Activated naive CD8-positive, alpha-beta T cell treated with anti-CD3 and anti-CD28 coated beads for 36 hours (primary cell): ENCODE measurements at regions not wholly inside any gene's neighbourhood (a gene's known extent, or its start where the extent isn't known, plus 50 kb on each side); places are given as distances from the start of the nearest gene placed in this dataset.
"Not testable (repeated sequence)": the region's sequence is repeated elsewhere in the genome, so short reads cannot be mapped to it uniquely, and the experiment has no call there.

Experiments
- DNase-seq: peaks from one replicate; pipeline ENCODE4 v3.0.0; 2021
- H3K27ac Mint-ChIP-seq: one replicate; pipeline ENCODE4 v1.8.0; 2022; ENCODE audit warnings: mild to moderate bottlenecking, moderate library complexity, mixed read lengths
- H3K27me3 Mint-ChIP-seq: one replicate; pipeline ENCODE4 v1.8.0; 2022; ENCODE audit warnings: mild to moderate bottlenecking, mixed read lengths
- H3K36me3 Mint-ChIP-seq: one replicate; pipeline ENCODE4 v1.8.0; 2021; ENCODE audit warnings: mild to moderate bottlenecking, mixed read lengths
- H3K4me1 Mint-ChIP-seq: one replicate; pipeline ENCODE4 v1.8.0; 2021; ENCODE audit warnings: mixed read lengths
- H3K4me3 Mint-ChIP-seq: one replicate; pipeline ENCODE4 v1.8.0; 2022; ENCODE audit warnings: mild to moderate bottlenecking, moderate library complexity, mixed read lengths
- H3K9me3 Mint-ChIP-seq: one replicate; pipeline ENCODE4 v1.8.0; 2022; ENCODE audit warnings: mixed read lengths

DNA sequence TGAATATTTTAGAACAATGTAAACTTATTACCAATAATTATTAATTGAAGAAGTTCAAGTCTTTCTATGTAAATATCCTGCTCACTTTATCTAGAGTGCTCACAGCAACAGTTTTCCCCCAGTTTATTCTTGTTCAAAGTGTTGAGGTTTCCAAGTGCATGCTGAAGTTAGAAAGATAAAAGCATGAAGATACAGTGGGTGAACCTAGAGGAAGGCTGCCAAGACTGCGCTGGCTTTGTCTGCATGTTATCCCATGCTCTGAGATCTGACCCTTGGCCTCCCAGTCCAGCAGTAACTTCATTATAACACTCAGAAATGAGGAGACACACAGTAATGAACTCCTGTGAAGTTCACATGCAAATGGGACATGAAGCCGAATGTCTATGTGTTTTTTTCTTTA, 76.0 kb upstream of the PIP5K1B start:
- Mint-ChIP-seq H3K4me1 (no peaks in the 10 kb centered on the region), H3K27ac (no peak overlapping the region), H3K27me3 (peaks cover 10% of the 10 kb centered on the region), H3K36me3 (no peaks in the 10 kb centered on the region), H3K4me3 (no peak overlapping the region), H3K9me3 (no peaks in the 10 kb centered on the region)
- DNase-seq, result no peak

DNA sequence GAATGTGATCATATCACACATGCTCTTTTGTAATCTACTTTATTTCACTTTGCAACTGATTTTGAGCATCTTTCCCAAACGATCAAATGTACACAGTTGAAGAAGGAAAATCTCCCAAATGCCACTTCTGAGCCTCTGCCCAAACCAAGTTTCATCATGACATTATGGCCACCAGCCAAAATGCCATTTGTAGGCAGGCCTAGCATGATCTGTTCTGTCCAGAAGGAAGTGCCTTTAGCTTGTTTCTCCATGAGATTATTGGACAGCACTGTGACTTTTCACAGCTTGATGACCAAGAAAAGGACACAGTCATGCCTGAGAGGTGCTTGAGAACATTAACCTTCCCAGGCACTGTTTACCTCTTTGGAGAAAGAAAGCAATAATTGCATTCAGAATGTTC, 73.2 kb upstream of the PIP5K1B start:
- Mint-ChIP-seq H3K4me3 (no peak overlapping the region), H3K4me1 (no peaks in the 10 kb centered on the region), H3K27ac (no peak overlapping the region), H3K36me3 (no peaks in the 10 kb centered on the region), H3K27me3 (peaks cover 14% of the 10 kb centered on the region), H3K9me3 (no peaks in the 10 kb centered on the region)
- DNase-seq, result no peak

DNA sequence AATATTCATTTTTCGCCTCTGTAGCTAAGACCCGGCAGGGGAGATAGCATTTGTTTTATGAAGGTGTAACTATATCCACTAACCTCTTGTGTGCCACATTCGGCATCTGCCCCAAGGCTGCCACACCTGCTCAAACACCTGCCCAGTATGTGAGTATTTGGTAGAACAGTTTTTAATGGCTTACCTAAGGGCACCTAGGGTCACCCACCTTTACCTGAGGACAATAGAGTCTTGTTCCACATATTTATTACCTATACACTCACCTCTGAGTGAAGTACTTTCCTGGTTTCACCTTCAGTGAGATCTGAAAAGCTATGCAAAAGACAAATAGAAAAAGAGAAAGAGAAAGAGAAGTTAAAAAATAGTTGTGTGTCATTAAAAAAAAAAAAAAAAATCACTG, 68.0 kb upstream of the PIP5K1B start:
- H3K4me1 Mint-ChIP-seq, result peaks cover 3% of the 10 kb centered on the region
- H3K36me3 Mint-ChIP-seq, result no peaks in the 10 kb centered on the region
- H3K4me3 Mint-ChIP-seq, result no peak overlapping the region
- H3K27ac Mint-ChIP-seq, result no peak overlapping the region
- no peaks in the 10 kb centered on the region for H3K9me3 Mint-ChIP-seq
- H3K27me3 Mint-ChIP-seq, result peaks cover 12% of the 10 kb centered on the region
- no peak for DNase-seq

DNA sequence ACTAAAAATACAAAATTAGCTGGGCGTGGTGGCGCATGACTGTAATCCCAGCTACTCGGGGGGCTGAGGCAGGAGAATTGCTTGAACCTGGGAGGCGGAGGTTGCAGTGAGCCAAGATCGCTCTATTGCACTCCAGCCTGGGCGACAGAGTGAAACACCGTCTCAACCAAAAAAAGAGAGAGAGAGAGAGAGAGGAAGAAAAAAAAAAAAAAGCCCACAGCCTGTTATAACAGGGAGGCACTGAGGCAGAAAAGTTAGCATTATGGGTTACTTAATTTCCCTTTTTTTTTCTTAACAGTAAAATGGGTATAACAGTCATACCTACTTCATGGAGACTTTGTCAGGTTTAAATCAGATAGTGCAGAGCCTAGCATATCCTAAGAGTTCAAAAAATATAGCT, 65.8 kb upstream of the PIP5K1B start:
- not testable (repeated sequence) for H3K4me1 Mint-ChIP-seq, DNase-seq, H3K4me3 Mint-ChIP-seq, H3K9me3 Mint-ChIP-seq, H3K27ac Mint-ChIP-seq, H3K36me3 Mint-ChIP-seq
- peaks cover 12% of the 10 kb centered on the region for H3K27me3 Mint-ChIP-seq

DNA sequence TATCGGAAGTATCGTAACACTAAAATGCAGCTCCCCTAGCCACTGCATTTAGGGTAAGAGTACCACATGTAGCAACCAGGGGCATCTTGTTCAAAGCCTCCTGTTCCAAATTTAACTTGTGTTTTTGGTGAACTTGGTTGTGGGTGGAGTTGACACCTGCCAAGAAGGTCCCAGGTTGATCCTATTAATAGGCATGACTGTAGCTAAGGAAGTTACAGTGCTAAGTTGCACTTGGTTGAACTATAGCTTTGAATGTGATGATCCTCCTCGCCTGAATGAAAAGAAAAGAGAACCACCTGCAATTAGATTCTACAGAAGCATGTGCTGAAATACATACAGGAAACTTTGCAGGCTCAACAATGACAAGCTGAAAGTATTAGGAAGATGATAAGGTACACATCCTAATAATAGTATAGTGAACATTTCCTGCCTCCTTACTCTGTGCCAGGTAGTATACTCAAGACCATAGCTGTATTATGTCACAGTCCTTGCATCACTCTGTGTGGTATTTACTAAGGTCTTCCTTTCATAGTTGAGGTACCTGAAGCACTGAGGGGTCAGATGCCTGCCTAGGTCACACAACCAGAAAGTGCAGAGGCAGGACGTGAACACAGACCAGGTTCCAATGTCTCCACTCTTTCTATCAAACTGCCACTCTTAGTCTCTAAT, 64.5 kb upstream of the PIP5K1B start:
- H3K36me3 Mint-ChIP-seq, result no peaks in the 10 kb centered on the region
- DNase-seq, result no peak
- no peak overlapping the region for H3K27ac Mint-ChIP-seq
- H3K4me3 Mint-ChIP-seq, result no peak overlapping the region
- H3K4me1 Mint-ChIP-seq, result peaks cover 3% of the 10 kb centered on the region
- no peaks in the 10 kb centered on the region for H3K9me3 Mint-ChIP-seq
- peaks cover 17% of the 10 kb centered on the region for H3K27me3 Mint-ChIP-seq

DNA sequence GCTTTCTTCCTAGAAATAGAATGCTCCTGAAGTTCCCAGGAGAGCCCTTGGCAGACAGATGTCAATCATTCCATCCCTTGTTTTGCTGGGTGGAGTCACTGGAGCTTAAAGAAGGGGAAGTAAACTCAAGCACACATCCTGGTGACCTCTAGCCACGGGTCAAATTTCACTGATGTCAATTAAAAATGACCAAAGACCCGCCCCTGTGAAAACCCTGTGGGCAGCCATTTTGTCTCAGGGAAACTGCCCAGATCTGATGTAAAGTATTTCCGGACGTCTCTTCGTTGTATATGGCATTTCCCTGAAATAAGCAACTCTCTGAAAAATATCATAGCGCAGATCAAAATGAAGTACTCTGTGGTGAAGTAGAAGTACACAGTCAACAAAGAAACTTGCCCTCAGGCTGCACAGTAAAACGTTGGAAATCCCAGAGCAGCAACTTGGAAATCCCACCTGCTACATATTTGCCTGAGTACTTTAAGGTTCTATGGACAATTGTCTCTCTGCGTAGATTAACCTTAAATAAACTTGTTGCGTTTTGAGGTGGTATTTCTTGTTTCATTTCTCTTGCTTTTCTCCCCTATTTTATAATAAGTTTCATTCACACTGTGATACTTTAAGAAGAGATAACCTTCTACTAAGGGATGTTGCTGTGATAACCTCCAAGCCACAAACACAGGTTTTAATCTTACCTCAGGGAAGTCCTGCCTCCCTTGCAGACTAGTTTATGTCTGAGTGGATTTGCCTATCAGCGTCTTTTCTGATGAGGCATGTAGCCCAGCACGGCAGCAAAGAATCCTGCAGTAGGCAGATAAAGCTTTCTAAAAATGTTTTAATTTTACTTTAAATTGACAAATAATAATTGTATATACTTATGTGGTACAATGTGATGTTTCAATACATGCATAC, 60.9 kb upstream of the PIP5K1B start:
- peaks cover 3% of the 10 kb centered on the region for H3K4me1 Mint-ChIP-seq
- H3K27me3 Mint-ChIP-seq, result peaks cover 16% of the 10 kb centered on the region
- H3K9me3 Mint-ChIP-seq, result no peaks in the 10 kb centered on the region
- no peak overlapping the region for H3K4me3 Mint-ChIP-seq
- no peak for DNase-seq
- H3K27ac Mint-ChIP-seq, result peak overlapping the region; percentile 35
- no peaks in the 10 kb centered on the region for H3K36me3 Mint-ChIP-seq

DNA sequence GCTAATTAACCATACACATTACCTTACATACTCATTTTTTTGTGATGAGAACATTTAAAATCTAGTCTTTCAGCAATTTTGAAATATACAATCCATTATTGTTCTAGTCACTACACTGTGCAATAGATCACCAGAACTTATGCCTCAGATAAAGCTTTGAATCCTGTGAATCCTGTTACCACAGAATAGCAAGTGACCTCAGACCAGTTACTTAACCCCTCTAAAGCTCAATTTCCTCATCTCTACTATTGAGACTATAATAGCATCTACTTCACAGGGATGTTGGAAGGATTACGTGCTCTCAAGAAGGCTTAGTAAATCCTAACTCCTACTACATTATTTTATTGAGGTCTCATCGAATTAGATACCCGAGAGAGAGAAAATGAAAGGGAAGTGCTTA, 60.2 kb upstream of the PIP5K1B start:
- Mint-ChIP-seq H3K36me3 (no peaks in the 10 kb centered on the region), H3K4me1 (peaks cover 2% of the 10 kb centered on the region), H3K4me3 (no peak overlapping the region), H3K27ac (no peak overlapping the region), H3K27me3 (peaks cover 16% of the 10 kb centered on the region), H3K9me3 (no peaks in the 10 kb centered on the region)
- DNase-seq, result no peak

GRCh38 chr9:68648164-68648563, 56.9 kb upstream of the PIP5K1B start:
- Mint-ChIP-seq H3K4me1 (peaks cover 22% of the 10 kb centered on the region), H3K4me3 (no peak overlapping the region), H3K9me3 (no peaks in the 10 kb centered on the region), H3K27ac (no peak overlapping the region), H3K27me3 (peaks cover 34% of the 10 kb centered on the region), H3K36me3 (peaks cover 16% of the 10 kb centered on the region)
- DNase-seq, result no peak

- H3K9me3 Mint-ChIP-seq, result peaks cover 4% of the 10 kb centered on the region
- H3K4me3 Mint-ChIP-seq, result no peak overlapping the region
- no peak for DNase-seq
- no peak overlapping the region for H3K27ac Mint-ChIP-seq
- H3K27me3 Mint-ChIP-seq, result peaks cover 42% of the 10 kb centered on the region
- H3K4me1 Mint-ChIP-seq, result peaks cover 30% of the 10 kb centered on the region
- peaks cover 19% of the 10 kb centered on the region for H3K36me3 Mint-ChIP-seq
These were observed 56.1 kb upstream of the PIP5K1B start for GRCh38 chr9:68648971-68649370.

DNA sequence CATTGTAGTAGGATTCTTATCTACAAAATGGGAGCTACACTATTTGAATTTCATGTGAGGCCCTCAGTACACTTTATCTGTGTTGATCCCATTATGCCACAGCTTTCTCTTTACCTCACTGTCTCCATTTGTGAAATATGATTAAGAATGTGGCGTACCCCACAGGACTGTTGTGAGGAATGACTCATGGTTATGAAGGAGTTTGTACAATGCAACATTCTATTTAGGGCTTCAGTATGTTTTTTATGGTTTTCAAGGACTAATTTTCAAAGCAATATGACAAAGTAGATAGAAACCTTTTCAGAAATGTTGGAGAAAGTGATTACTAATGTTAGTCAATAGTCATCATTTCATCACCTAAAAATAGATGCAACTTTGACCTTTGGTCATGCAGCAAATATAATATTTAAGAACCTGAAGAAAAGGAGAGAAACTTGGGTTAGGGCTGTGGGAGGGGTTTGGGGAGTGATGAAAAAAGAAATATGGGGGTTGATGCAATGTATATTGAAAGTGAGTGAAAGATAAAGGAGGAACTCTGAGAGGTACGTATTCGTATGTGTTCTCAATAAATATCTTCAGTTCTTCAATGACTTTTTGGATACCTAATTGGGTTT, 53.7 kb upstream of the PIP5K1B start:
- H3K9me3 Mint-ChIP-seq, result peaks cover 8% of the 10 kb centered on the region
- peak overlapping the region; percentile 77 for H3K27ac Mint-ChIP-seq
- no peak overlapping the region for H3K4me3 Mint-ChIP-seq
- H3K27me3 Mint-ChIP-seq, result peaks cover 43% of the 10 kb centered on the region
- DNase-seq, result no peak
- peaks cover 25% of the 10 kb centered on the region for H3K36me3 Mint-ChIP-seq
- H3K4me1 Mint-ChIP-seq, result peaks cover 36% of the 10 kb centered on the region

- Mint-ChIP-seq H3K27me3 (peaks cover 58% of the 10 kb centered on the region), H3K9me3 (peaks cover 10% of the 10 kb centered on the region), H3K36me3 (peaks cover 25% of the 10 kb centered on the region), H3K4me1 (peaks cover 36% of the 10 kb centered on the region), H3K27ac (peak overlapping the region; percentile 77), H3K4me3 (no peak overlapping the region)
- DNase-seq, result peak; percentile 58
These were observed 51.9 kb upstream of the PIP5K1B start for GRCh38 chr9:68653141-68653595.

- Mint-ChIP-seq H3K4me3 (no peak overlapping the region), H3K9me3 (peaks cover 10% of the 10 kb centered on the region), H3K36me3 (peaks cover 25% of the 10 kb centered on the region), H3K4me1 (peaks cover 36% of the 10 kb centered on the region), H3K27me3 (peaks cover 60% of the 10 kb centered on the region), H3K27ac (peak overlapping the region; percentile 77)
- DNase-seq, result no peak
These were observed 51.0 kb upstream of the PIP5K1B start for GRCh38 chr9:68654075-68654474.
